ENCODE measurements at regions not wholly inside any gene's neighbourhood (a gene's known extent, or its start where the extent isn't known, plus 50 kb on each side); places are given as distances from the start of the nearest gene placed in this dataset.

- DNase-seq = no peak
These were observed 67.9 kb upstream of the PPM1J start for GRCh38 chr1:112783059-112783458.

GRCh38 chr1:112779665-112780526, 64.8 kb upstream of the PPM1J start:
- DNase-seq = no peak

- no peak for DNase-seq
These were observed 63.0 kb upstream of the PPM1J start for GRCh38 chr1:112778137-112778536.

- no peak for DNase-seq
These were observed 61.6 kb upstream of the PPM1J start for GRCh38 chr1:112776688-112777087.

GRCh38 chr1:112772781-112773180, 57.6 kb upstream of the PPM1J start:
- no peak for DNase-seq

GRCh38 chr1:112770724-112771123, 55.6 kb upstream of the PPM1J start:
- no peak for DNase-seq

- no peak for DNase-seq
These were observed 54.5 kb upstream of the PPM1J start for GRCh38 chr1:112769611-112770010.

- DNase-seq = no peak
These were observed 52.5 kb upstream of the PPM1J start for GRCh38 chr1:112767646-112768045.

All from stimulated activated CD4-positive, alpha-beta T cell treated with anti-CD3 and anti-CD28 coated beads, Interleukin-2, amount 100 ng/mL, for 24 hours (primary cell).